MM.1S (cell line): ENCODE measurements at regions not wholly inside any gene's neighbourhood (a gene's known extent, or its start where the extent isn't known, plus 50 kb on each side); places are given as distances from the start of the nearest gene placed in this dataset.

Experiments used
- CTCF ChIP-seq: fragments of 300-600 bp; sonication (generic); IDR thresholded peaks from 2 replicates; pipeline ENCODE4 v1.5.1; 2016; ENCODE audit warnings: antibody characterized with exemption, low read length, mixed read lengths
- EZH2 ChIP-seq: fragments of 300-600 bp; sonication (generic); optimal IDR thresholded peaks from 2 replicates; pipeline ENCODE3; 2017; ENCODE audit warnings: low read depth, mild to moderate bottlenecking, antibody characterized with exemption, low read length, mixed read lengths
- EZH2phosphoT487 ChIP-seq: fragments of 300-600 bp; sonication (generic); IDR thresholded peaks from 2 replicates; pipeline ENCODE4 v1.6.1; 2018; ENCODE audit warnings: antibody characterized with exemption, low read length

DNA sequence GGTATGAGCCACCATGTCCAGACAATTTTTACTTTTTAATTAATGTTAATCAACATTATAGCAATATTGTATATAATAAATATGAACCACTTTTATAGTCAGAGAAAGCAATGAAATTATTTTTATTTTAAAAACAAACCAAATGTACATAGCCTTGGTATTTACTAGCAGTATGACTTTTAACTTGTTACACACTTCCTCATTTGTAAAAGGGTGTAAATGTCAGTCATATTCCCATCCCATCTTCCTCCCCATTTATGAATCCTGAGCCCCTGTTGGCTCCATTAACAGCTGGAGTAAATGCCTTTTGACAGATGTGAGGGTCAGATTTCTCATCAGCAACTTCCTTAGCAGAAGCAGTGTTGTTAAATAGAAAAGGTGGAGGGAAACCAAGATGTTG, 179.6 kb upstream of the SPRY1 start:
- no peak for TF ChIP-seq CTCF
- no peak for TF ChIP-seq EZH2
- TF ChIP-seq EZH2phosphoT487 = no peak
